Duodenal mucosa (tissue), 2 donors: ENCODE measurements at regions not wholly inside any gene's neighbourhood (a gene's known extent, or its start where the extent isn't known, plus 50 kb on each side); places are given as distances from the start of the nearest gene placed in this dataset.

Experiments
- H3K27ac ChIP-seq: one replicate; pipeline ENCODE4 v1.7.0; 2013; ENCODE audit warnings: low read depth, low read length
- H3K27me3 ChIP-seq, 2 donors: one replicate each; pipeline ENCODE4 v1.7.0; 2013; ENCODE audit warnings: low read length in 2 of 2, control low read depth in 1 of 2; ENCODE audit not compliant: insufficient read depth in 2 of 2, control insufficient read depth in 1 of 2
- H3K36me3 ChIP-seq, 2 donors: one replicate each; pipeline ENCODE4 v1.7.0; 2013; ENCODE audit warnings: low read length in 2 of 2, control low read depth in 1 of 2; ENCODE audit not compliant: insufficient read depth in 2 of 2, control insufficient read depth in 1 of 2
- H3K4me1 ChIP-seq, 2 donors: one replicate each; pipeline ENCODE4 v1.7.0; 2013; ENCODE audit warnings: low read length in 2 of 2, control low read depth in 1 of 2; ENCODE audit not compliant: insufficient read depth in 2 of 2, control insufficient read depth in 1 of 2
- H3K4me3 ChIP-seq, 2 donors: one replicate each; pipeline ENCODE4 v1.7.0; 2013; ENCODE audit warnings: low read length in 2 of 2, low read depth in 1 of 2
- H3K9ac ChIP-seq, 2 donors: one replicate each; pipeline ENCODE4 v1.7.0; 2013; ENCODE audit warnings: low read length in 2 of 2, low read depth in 1 of 2
- H3K9me3 ChIP-seq, 2 donors: one replicate each; pipeline ENCODE4 v1.7.0; 2013; ENCODE audit warnings: low read length in 2 of 2, control low read depth in 1 of 2; ENCODE audit not compliant: control insufficient read depth in 1 of 2

DNA sequence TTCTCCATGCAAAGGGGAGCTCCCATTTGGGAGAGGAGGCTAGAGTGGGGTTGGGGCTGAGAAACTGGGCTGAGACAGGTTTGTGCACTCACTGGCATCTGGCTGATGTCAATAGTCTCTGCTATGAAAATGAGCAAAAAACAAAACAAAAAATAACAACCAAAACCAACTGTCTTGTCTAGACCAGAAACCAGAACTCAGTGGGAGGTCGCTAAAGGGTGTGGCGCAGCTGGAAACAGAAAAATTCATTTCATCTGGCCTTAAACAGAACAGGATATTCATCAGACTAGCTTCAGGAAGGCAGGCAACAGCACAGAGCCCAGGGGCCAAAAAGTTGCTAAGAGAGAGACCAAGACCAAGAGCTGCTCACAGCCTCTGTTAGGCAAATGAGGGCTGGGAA, 126.1 kb downstream of the THNSL2 start:
- Histone ChIP-seq H3K27me3 (no peaks in the 10 kb centered on the region), H3K27ac (no peak overlapping the region), H3K36me3 (no peaks in the 10 kb centered on the region), H3K4me3 (no peak overlapping the region), H3K9me3 (no peaks in the 10 kb centered on the region), H3K4me1 (no peaks in the 10 kb centered on the region), H3K9ac (no peak overlapping the region)

DNA sequence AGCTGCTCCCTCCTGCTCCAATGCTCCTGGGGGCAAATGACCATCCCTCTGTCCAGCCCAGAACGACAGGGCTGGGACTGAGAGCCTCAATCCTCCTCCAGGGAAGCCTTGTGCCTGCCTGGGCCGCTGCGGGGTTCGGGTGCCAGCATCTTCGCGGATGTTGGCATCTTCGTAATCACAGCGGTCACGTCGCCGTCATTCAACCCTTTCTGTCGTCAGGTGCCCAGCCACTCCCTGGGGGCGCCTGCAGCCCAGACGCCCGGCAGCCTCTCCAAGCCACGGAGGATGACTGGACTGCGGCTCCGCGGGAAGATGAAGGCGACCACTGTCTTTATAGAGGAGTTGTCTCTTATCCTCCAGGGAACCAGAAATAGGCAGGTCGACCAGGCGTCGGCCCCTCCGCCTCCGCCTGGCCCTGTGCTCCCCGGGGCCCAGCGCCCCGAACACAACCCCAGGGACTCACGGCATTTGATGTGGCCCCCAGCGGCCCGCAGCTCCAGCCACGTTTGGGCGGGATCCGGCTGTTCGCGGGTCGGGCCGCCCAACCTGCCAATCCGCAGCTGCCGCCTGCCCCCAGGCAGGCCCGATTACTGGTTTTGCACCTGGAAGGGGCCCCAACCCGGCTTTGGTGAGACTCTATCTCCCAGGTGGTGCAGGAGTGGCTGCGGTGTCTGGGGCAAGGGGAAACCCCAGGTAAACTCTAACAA, 113.9 kb downstream of the THNSL2 start:
- Histone ChIP-seq H3K4me1 (no peaks in the 10 kb centered on the region), H3K27ac (no peak overlapping the region), H3K27me3 (peaks cover 4 to 9% of the 10 kb centered on the region in 2 donors), H3K9me3 (no peaks in the 10 kb centered on the region), H3K4me3 (no peak overlapping the region), H3K9ac (no peak overlapping the region), H3K36me3 (no peaks in the 10 kb centered on the region)

DNA sequence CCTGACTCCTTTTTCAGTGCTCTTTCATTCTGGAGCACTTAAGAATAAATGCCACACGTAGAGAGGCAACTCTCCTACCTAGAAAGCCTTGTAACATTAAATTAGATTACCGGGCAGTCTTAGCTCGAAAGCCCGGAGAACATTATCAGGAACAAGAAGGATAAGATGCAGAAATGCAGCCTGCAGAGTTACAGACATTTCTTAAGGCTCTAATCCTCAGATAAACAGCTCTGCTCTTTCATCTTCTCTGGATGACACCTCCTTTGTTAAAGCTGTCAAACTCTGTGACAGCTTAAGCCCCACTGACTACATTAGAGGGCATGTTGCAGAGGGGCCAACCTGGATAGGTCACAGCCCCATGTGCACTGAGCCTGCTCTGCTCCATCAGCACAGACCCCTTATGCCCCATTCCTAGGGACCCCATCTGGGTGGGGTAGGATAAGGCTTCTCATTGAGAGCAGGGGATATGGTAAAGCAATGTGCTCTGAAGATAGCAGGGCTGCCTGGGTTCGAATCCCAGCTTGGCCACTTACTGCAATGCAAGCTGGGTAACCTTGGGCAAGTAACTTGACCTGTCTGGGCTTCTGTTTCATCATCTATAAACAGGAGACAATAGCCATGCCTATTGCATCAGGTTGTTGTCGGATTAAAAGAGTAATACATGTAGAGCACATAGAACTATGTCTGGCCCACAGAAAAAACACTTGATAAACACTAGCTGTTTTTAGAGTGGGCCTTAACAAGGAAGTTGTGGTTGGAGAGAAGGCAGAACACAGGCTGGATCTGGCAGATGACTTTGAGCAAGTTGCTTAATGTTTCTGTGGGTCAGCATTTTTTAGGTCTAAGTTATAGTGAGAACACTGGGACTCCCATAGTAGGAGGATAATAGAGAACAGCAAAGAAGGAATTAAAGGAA, 111.4 kb downstream of the THNSL2 start:
- no peak overlapping the region for H3K27ac ChIP-seq
- H3K36me3 ChIP-seq = no peaks in the 10 kb centered on the region
- no peak overlapping the region for H3K4me3 ChIP-seq
- H3K9ac ChIP-seq = no peak overlapping the region
- no peaks in the 10 kb centered on the region for H3K9me3 ChIP-seq
- peaks cover 4 to 9% of the 10 kb centered on the region in 2 donors for H3K27me3 ChIP-seq
- H3K4me1 ChIP-seq = no peaks in the 10 kb centered on the region

DNA sequence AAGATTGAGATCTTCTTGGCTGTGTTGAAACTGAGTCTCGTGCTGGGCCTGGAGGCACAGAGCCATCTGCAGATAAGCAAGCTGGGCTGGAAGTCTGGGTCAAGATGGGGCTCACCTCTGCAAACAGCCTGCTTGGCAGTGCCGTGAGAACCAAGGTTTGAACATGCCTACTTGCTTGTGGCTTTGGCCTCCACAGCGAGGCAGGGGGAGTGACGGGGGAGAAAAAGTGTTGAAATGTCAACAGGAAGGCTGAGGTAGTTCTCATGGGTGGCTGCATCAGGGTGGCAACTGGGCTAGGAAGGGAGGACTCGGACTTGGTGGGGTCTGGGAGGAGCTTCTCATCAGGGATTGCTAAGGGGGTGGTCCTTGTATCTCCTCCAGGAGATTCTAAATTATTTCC, 99.7 kb downstream of the THNSL2 start:
- H3K4me3 ChIP-seq = no peak overlapping the region
- H3K27ac ChIP-seq = no peak overlapping the region
- no peaks in the 10 kb centered on the region for H3K4me1 ChIP-seq
- H3K27me3 ChIP-seq = no peaks in the 10 kb centered on the region
- no peaks in the 10 kb centered on the region for H3K36me3 ChIP-seq
- no peak overlapping the region for H3K9ac ChIP-seq
- no peaks in the 10 kb centered on the region for H3K9me3 ChIP-seq

DNA sequence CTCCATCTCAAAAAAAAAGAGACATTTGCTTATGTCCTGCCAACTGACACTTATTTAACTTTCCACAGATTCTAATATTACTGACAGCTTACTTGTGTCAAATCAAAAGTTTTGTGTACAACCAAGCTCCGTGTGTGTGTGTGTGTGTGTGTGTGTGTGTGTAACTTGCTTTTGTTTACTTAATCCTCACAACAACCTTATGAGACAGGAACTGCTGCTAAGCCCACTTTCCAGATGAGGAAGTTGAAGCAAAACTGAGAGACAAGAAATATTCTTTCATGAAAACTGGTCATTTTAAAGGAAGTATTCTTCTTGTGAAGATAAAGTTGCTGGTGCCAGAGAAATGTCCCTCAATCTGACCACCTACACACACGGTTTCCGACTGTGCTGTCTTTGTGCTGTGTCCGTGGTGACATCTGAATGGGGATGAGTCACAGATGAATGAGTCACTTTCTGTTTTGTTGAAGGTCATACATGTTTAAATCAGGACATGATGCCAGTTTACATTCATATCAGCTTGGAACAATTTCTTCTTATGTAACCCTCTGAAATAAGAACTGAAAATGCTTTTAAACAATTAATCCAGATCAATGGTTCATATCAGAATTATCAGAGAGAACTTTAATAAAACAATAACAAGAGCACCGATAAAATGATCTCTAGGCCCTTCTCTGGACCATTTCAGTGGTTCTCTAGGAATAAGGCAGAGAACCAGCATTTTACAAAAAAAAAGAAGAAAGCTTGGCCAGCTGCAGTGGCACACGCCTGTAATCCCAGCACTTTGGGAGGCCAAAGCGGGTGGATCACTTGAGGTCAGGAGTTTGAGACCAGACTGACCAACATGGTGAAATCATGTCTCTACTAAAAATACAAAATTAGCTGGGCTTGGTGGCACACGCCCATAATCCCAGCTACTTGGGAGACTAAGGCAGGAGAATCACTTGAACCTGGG, 95.5 kb downstream of the THNSL2 start:
- no peaks in the 10 kb centered on the region for H3K27me3 ChIP-seq
- H3K4me1 ChIP-seq = no peaks in the 10 kb centered on the region
- H3K27ac ChIP-seq = no peak overlapping the region
- H3K36me3 ChIP-seq = no peaks in the 10 kb centered on the region
- H3K4me3 ChIP-seq = no peak overlapping the region
- H3K9ac ChIP-seq = no peak overlapping the region
- no peaks in the 10 kb centered on the region for H3K9me3 ChIP-seq

DNA sequence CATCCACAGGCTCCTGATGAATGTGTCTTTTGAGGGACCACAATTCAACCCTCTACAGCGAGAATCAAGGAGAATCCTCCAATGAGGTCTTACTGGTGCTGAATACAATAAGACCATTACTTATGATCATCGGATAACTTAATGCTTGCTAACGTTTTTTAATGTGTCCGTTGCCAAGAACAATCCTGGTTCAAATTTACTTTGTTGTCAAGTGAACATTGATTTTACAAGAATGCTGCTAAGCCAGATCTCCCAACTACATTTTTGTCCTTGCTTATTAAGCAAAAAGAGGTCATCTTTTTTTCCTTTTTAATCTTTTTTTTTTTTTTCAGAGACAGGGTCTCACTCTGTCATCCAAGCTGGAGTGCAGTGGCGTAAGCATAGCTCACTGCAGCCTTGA, 93.7 kb downstream of the THNSL2 start:
- Histone ChIP-seq H3K9ac (no peak overlapping the region), H3K36me3 (no peaks in the 10 kb centered on the region)

DNA sequence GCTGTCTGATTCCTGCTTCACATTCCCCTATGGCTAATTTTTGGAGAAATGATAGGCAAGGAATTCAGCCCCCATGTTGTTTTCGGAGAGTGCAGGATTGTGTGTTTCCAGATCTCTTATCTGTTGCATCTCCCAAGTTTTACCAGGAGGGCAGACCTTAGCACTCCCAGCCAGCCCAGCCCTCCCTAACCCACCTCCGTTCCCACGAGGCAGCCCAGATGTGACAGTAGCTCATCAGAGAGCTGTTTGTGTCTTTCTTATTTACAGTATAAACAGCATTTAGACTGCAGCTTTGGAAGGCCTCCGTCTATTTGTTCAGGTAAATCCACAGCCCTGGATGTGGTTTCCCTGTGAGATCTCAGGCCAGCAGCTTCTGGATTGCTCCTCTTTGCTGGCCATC, 91.6 kb downstream of the THNSL2 start:
- H3K4me3 ChIP-seq = no peak overlapping the region
- H3K9ac ChIP-seq = no peak overlapping the region
- H3K4me1 ChIP-seq = no peaks in the 10 kb centered on the region
- no peaks in the 10 kb centered on the region for H3K27me3 ChIP-seq
- H3K36me3 ChIP-seq = no peaks in the 10 kb centered on the region
- no peak overlapping the region for H3K27ac ChIP-seq
- H3K9me3 ChIP-seq = no peaks in the 10 kb centered on the region

More for the DNA sequence above, 93.7 kb downstream of the THNSL2 start:
- Histone ChIP-seq H3K9me3 (no peaks in the 10 kb centered on the region), H3K4me3 (no peak overlapping the region), H3K27ac (no peak overlapping the region), H3K27me3 (no peaks in the 10 kb centered on the region), H3K4me1 (no peaks in the 10 kb centered on the region)

DNA sequence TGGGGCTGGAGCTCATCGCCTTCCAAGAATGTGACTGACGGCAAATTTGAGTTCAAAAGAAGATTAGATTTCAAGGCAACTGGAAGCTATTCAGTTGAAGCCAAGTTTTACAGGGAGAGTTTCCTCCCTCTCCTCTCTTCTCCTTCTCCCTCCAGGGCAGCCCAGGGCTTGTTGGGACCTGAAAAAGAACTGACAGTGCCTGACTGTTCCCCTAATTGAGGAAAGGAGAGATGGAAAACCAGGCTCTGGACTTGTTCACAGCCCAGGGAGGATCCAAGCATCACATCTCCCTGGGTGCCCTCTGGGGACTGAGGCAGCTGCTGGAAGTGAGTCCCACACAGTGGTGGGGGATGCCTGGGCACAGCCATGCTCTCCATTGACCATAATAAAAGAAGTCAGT, 88.1 kb downstream of the THNSL2 start:
- H3K9me3 ChIP-seq = no peaks in the 10 kb centered on the region
- no peak overlapping the region for H3K27ac ChIP-seq
- H3K4me1 ChIP-seq = no peaks in the 10 kb centered on the region
- H3K27me3 ChIP-seq = no peaks in the 10 kb centered on the region
- no peak overlapping the region for H3K9ac ChIP-seq
- H3K36me3 ChIP-seq = no peaks in the 10 kb centered on the region
- H3K4me3 ChIP-seq = no peak overlapping the region

DNA sequence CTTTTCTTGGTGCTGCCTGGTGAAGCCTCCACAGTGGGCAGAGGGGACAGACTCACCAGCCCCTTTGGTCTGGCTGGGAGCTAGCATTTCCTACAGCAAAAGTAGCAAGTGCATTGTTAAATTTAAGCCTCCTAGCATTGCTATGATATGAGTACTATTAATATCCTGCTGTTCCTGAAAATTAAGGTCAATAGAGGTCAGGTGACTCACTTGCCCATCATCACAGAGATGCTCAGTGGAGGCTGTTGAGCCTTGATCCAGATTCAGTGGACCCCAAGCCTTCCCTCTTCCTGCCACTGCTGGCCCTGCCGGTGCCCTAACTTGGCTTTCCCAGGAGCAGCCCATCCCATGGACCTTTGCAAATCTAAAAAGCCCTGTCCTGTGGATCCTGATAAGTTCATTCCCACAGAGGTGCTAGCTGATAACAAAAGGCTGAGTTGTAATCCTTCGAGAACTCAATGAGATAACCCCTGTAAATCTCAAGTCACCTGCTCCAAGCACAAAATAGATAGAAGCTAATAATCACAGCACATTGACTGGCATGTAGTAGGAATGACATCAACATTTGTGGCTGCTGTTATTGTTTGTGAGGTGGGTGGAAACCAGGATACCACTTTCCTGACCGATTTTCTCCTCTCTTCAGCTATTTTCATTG, 84.4 kb downstream of the THNSL2 start:
- H3K27ac ChIP-seq = no peak overlapping the region
- H3K4me1 ChIP-seq = no peaks in the 10 kb centered on the region
- no peaks in the 10 kb centered on the region for H3K9me3 ChIP-seq
- H3K9ac ChIP-seq = no peak overlapping the region
- H3K27me3 ChIP-seq = no peaks in the 10 kb centered on the region
- H3K4me3 ChIP-seq = no peak overlapping the region
- H3K36me3 ChIP-seq = no peaks in the 10 kb centered on the region
